Stimulated activated CD8-positive, alpha-beta memory T cell treated with anti-CD3 and anti-CD28 coated beads, Interleukin-7, amount 100 ng/mL, for 48 hours (primary cell): ENCODE measurements at regions not wholly inside any gene's neighbourhood (a gene's known extent, or its start where the extent isn't known, plus 50 kb on each side); places are given as distances from the start of the nearest gene placed in this dataset.
"Not testable (repeated sequence)": the region's sequence is repeated elsewhere in the genome, so short reads cannot be mapped to it uniquely, and the experiment has no call there.

Source experiments
- DNase-seq, 2 donors: peaks; one replicate each; pipeline ENCODE4 v3.0.0-alpha.2; 2020; ENCODE audit warnings: low read depth in 1 of 2; ENCODE audit errors: extremely low read depth in 1 of 2

- no peak for DNase-seq
These were observed 277.0 kb upstream of the B3GALT2 start for GRCh38 chr1:193463326-193463932.

DNA sequence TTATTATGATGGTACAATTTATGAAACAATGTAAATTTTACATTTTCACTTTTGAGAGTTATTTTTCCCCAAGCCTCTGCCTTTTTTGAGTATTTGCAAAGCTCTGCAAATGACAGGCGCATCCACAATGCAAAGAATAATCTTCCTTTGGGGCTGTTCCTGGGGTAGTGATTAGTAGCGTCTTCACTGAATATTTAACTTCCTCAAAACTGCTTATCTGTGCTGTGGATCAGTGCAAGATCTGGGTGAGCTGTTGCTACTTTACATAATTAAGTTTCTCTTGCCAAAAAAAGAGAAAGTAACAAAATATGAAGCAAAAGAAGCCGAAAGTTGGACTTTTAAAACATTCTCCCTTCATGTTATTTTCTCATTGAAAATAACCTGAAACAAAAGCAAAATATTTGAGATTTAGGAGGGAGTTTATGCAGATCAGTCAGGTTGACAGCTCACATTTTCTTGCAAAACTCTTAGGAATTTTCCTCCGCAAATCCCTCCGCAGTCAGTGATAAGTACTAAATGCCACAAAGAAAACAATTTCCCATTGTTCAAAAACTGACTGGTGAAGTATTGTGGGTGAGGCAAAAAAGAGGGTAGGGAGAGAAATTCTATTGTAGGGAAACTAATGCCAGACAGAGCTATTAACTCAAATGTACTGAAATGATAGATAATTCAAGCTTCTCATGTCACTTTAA lies 276.4 kb upstream of the B3GALT2 start:
- DNase-seq = no peak

GRCh38 chr1:193458628-193459027 lies 272.2 kb upstream of the B3GALT2 start:
- no peak for DNase-seq

GRCh38 chr1:193457676-193458075 lies 271.3 kb upstream of the B3GALT2 start:
- no peak for DNase-seq

- DNase-seq = no peak
These were observed 270.4 kb upstream of the B3GALT2 start for GRCh38 chr1:193456811-193457280.

DNA sequence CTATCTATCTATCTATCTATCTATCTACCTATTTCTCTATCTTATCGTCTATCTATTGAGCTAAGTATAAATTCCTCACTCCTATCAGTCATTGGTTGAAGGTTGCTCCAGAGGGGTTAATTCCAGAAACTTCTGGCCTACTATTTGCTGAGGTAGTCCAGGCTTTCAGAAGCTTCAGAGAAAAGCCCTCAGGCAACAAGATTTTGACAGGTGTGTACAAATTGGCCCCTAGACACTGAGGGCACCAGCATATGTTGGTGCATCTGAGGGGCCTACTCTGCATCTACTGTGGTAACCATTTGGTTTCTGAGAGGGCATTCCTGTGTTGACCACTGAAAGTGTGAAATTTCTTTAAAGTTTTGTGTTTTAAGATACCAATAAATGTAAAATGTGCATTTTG lies 265.2 kb upstream of the B3GALT2 start:
- DNase-seq = no peak

DNA sequence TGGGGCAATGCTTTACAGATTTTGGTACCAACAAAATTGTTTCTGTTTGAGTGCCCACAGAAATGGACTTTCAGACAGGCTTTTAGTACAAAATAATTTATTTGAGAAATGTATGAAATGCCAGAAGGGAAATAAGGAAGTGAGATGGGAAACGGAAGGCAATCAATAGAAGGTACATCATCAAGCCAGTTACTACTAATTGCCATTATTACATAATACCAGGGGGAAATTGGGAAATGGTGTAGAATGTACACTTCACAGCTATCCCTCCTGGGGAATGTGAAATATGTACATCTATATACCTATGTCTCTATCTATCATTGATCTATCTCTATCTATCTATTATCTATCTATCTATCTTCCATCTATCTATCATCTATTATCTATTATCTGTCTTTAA lies 264.6 kb upstream of the B3GALT2 start:
- no peak for DNase-seq

DNA sequence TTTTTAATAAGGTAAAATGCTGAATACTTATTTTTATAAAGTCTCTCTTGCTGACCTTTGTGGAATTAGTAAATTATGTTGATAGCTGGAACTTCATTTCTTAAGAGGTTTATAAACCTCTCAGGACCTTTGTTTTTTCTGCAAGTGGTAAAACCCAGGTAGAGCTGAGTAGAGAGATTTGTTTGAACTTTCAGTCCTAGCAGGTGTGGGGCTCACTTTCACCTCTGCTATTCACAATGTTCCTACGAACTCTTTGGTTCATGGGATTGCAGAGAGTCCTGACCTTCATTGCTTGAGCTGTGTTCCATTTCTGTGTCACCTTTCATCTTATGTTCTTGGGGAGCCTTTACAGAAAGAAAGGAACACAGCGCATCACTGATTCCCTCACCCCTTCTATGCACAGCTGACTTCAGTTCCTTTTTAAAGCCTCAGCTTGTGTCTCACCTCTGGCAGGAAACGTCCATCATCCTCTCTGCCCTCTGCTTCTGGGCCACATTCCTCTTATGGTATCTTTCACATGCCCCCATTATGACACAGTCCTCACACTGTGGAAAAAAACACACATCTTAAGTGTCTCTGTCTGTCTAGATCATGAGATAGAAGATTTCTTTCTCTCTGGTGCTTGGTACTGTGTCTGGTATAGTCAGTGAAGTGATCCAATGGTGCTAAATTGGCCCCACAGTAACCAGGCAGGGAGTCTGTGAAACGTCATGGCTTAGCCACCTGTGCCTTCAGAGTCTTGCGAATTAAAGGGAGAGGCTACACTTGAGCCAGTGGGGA lies 262.5 kb upstream of the B3GALT2 start:
- DNase-seq = peak in 1 of 2 donors; percentile 7

- no peak for DNase-seq
These were observed 257.5 kb upstream of the B3GALT2 start for GRCh38 chr1:193443886-193444285.

GRCh38 chr1:193438771-193439170 lies 252.4 kb upstream of the B3GALT2 start:
- DNase-seq = no peak

GRCh38 chr1:193438312-193438711 lies 251.9 kb upstream of the B3GALT2 start:
- no peak for DNase-seq

- DNase-seq = no peak
These were observed 251.4 kb upstream of the B3GALT2 start for GRCh38 chr1:193437785-193438184.

GRCh38 chr1:193437333-193437732 lies 250.9 kb upstream of the B3GALT2 start:
- DNase-seq = not testable (repeated sequence)

- DNase-seq = no peak
These were observed 249.4 kb upstream of the B3GALT2 start for GRCh38 chr1:193435781-193436180.

DNA sequence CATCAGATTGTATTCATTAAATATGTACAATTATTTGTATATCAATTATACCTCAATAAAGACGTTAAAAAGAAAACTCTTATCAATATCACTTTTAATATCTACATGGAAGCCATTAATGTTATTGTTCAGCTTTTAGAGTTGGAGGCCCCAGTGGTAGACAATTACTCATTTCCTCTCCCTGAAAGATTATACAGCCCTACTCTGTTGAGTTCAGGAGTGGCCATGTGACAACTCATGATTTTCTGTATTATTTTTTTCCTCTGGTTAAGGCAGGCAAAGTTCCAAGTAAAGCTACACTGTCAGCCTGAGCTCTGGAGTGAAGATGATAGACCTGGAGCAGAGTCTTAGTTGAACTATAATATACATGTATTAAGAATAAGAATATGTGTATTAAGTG lies 247.9 kb upstream of the B3GALT2 start:
- no peak for DNase-seq

DNA sequence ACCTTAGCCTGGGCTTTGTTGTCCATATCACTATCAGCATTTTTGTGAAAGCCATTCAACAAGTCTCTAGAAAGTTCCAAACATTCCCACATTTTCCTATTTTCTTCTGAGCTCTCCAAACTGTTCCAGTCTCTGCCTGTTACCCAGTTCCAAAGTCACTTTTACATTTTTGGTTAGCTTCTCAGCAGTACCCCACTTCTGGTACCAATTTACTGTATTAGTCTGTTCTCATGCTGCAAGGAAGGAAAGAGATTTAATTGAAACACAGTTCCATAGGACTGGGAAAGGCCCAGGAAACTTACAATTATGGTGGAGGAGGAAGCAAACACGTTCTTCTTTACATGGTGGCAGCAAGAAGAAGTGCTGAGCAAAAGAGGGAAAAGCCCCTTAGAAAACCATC lies 247.2 kb upstream of the B3GALT2 start:
- no peak for DNase-seq

- DNase-seq = no peak
These were observed 246.7 kb upstream of the B3GALT2 start for GRCh38 chr1:193432979-193433587.

GRCh38 chr1:193431265-193431977 lies 245.0 kb upstream of the B3GALT2 start:
- no peak for DNase-seq

GRCh38 chr1:193427524-193427923 lies 241.1 kb upstream of the B3GALT2 start:
- no peak for DNase-seq

DNA sequence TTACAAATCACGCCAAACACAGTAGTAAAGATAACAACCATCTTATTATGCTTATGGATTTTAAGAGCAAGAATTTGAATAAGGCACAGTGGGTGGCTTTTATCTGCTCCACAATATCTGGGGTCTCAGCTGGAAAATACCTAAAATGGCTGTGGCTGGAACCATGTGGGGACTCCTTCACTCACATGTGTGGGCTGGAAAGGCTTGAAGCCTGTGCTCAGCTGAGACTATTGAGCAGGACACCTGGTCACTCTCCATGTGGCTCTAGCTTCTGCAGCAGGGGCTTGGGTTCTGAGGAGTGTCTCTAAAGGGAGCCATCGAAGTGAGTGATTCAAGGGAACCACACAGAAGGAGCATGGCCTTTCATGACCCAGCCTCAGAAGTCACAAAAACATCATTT lies 239.6 kb upstream of the B3GALT2 start:
- DNase-seq = no peak

DNA sequence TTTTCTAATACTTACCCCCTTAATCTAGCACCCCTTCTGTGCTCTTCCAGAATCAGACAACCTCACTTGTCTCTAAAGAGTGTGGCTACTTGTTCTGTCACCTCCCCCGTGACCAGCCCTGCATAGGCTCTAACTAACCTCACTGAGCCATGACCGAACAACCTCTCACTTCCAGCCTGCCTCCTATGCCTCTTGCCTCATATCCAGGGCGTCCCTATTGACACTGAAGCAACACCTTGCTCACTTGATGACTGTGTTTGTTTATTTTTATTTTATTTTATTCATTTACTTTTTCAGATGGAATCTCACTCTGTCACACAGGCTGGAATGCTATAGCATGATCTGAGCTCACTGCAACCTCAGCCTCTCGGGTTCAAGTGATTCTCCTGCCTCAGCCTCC lies 235.1 kb upstream of the B3GALT2 start:
- no peak for DNase-seq
